ENCODE measurements at regions not wholly inside any gene's neighbourhood (a gene's known extent, or its start where the extent isn't known, plus 50 kb on each side); places are given as distances from the start of the nearest gene placed in this dataset.
"Not testable (repeated sequence)": the region's sequence is repeated elsewhere in the genome, so short reads cannot be mapped to it uniquely, and the experiment has no call there.

- Histone ChIP-seq H3K27me3 (no peaks in the 10 kb centered on the region), H3K36me3 (no peaks in the 10 kb centered on the region), H3K27ac (no peak overlapping the region), H3K4me1 (no peaks in the 10 kb centered on the region), H3K9me3 (no peaks in the 10 kb centered on the region), H3K4me3 (no peak overlapping the region)
- TF ChIP-seq POLR2A (IDR thresholded peaks at IDR 0.05) (no peak), POLR2AphosphoS5 (IDR thresholded peaks at IDR 0.05; ENCODE audit: insufficient read depth in 1 of 2, low read depth in 1 of 2) (no peak), CTCF (IDR thresholded peaks at IDR 0.05) (no peak)
- DNase-seq (ENCODE audit: extremely low spot score in 2 of 2) = no peak
- intact Hi-C loops (cut with DNase I) = no loop called here
Measured at GRCh38 chr2:168328421-168328820, 81.0 kb upstream of the STK39 start.

- DNase-seq (ENCODE audit: extremely low spot score in 2 of 2) = no peak
- Histone ChIP-seq H3K9me3 (no peaks in the 10 kb centered on the region), H3K4me3 (no peak overlapping the region), H3K4me1 (no peaks in the 10 kb centered on the region), H3K27ac (no peak overlapping the region), H3K36me3 (no peaks in the 10 kb centered on the region), H3K27me3 (no peaks in the 10 kb centered on the region)
- TF ChIP-seq CTCF (IDR thresholded peaks at IDR 0.05) (no peak), POLR2AphosphoS5 (IDR thresholded peaks at IDR 0.05; ENCODE audit: insufficient read depth in 1 of 2, low read depth in 1 of 2) (no peak), POLR2A (IDR thresholded peaks at IDR 0.05) (no peak)
- intact Hi-C loops (cut with DNase I) = no loop called here
Measured at GRCh38 chr2:168330624-168331423, 83.4 kb upstream of the STK39 start.

- DNase-seq (ENCODE audit: extremely low spot score in 2 of 2); H3K27me3 ChIP-seq; H3K27ac ChIP-seq; H3K4me3 ChIP-seq; intact Hi-C loops (cut with DNase I); H3K4me1 ChIP-seq; H3K9me3 ChIP-seq; H3K36me3 ChIP-seq: not testable (repeated sequence)
Measured at GRCh38 chr2:168335254-168335653, 87.9 kb upstream of the STK39 start.

GRCh38 chr2:168336786-168337388 is 89.5 kb upstream of the STK39 start:
- intact Hi-C loops (cut with DNase I) = no loop called here
- H3K9me3 ChIP-seq = no peaks in the 10 kb centered on the region

GRCh38 chr2:168338292-168338691 is 90.9 kb upstream of the STK39 start:
- no peak overlapping the region for H3K4me3 ChIP-seq
- TF ChIP-seq CTCF (IDR thresholded peaks at IDR 0.05) (no peak), POLR2AphosphoS5 (IDR thresholded peaks at IDR 0.05; ENCODE audit: insufficient read depth in 1 of 2, low read depth in 1 of 2) (no peak), POLR2A (IDR thresholded peaks at IDR 0.05) (no peak)
- no peaks in the 10 kb centered on the region for H3K4me1 ChIP-seq
- H3K27ac ChIP-seq = no peak overlapping the region
- DNase-seq (ENCODE audit: extremely low spot score in 2 of 2) = no peak
- no peaks in the 10 kb centered on the region for H3K36me3 ChIP-seq
- no peaks in the 10 kb centered on the region for H3K27me3 ChIP-seq
- no peaks in the 10 kb centered on the region for H3K9me3 ChIP-seq
- intact Hi-C loops (cut with DNase I) = no loop called here

More at GRCh38 chr2:168336786-168337388, 89.5 kb upstream of the STK39 start:
- no peaks in the 10 kb centered on the region for H3K27me3 ChIP-seq
- H3K4me1 ChIP-seq = no peaks in the 10 kb centered on the region
- peak in 1 of 2 donors; percentile 20 for TF ChIP-seq POLR2AphosphoS5 (IDR thresholded peaks at IDR 0.05; ENCODE audit: insufficient read depth in 1 of 2, low read depth in 1 of 2)
- no peak for TF ChIP-seq CTCF (IDR thresholded peaks at IDR 0.05)
- TF ChIP-seq POLR2A (IDR thresholded peaks at IDR 0.05) = no peak
- H3K4me3 ChIP-seq = no peak overlapping the region
- no peak for DNase-seq (ENCODE audit: extremely low spot score in 2 of 2)
- no peaks in the 10 kb centered on the region for H3K36me3 ChIP-seq
- no peak overlapping the region for H3K27ac ChIP-seq

All from vagina (tissue), 2 donors.